Neutrophil (primary cell): ENCODE measurements at regions not wholly inside any gene's neighbourhood (a gene's known extent, or its start where the extent isn't known, plus 50 kb on each side); places are given as distances from the start of the nearest gene placed in this dataset.

Experiments used
- H3K27ac ChIP-seq: fragments of 200-600 bp; sonication (generic); 2 replicates; pipeline ENCODE4 v1.5.1; 2016; ENCODE audit warnings: mild to moderate bottlenecking, moderate library complexity
- H3K27me3 ChIP-seq: fragments of 200-600 bp; sonication (generic); 2 replicates; pipeline ENCODE4 v1.6.0; 2016; ENCODE audit warnings: mild to moderate bottlenecking
- H3K36me3 ChIP-seq: fragments of 200-600 bp; sonication (generic); 2 replicates; pipeline ENCODE4 v1.5.1; 2017
- H3K4me1 ChIP-seq, 2 experiments: fragments of 200-600 bp in 1 of 2; sonication (generic) in 1 of 2; 1 replicate in 1 of 2; 2 replicates in 1 of 2; pipeline versions ENCODE4 v1.5.1 to v1.6.1; 2013 to 2016; ENCODE audit warnings: low read depth in 1 of 2, low read length in 1 of 2, mild to moderate bottlenecking in 1 of 2, moderate library complexity in 1 of 2; ENCODE audit not compliant: control insufficient read depth in 1 of 2, insufficient read depth in 1 of 2
- H3K4me3 ChIP-seq, 2 experiments: fragments of 200-600 bp in 1 of 2; sonication (generic) in 1 of 2; 1 replicate in 1 of 2; 2 replicates in 1 of 2; pipeline ENCODE4 v1.5.1; 2013 to 2016; ENCODE audit warnings: low read depth in 1 of 2, low read length in 1 of 2, mild to moderate bottlenecking in 1 of 2, moderate library complexity in 1 of 2
- H3K9me3 ChIP-seq: fragments of 200-600 bp; sonication (generic); 2 replicates; pipeline ENCODE4 v1.5.1; 2016
- CTCF ChIP-seq: fragments of 200-600 bp; sonication (generic); IDR thresholded peaks from 2 replicates; pipeline ENCODE4 v1.5.1; 2016; ENCODE audit warnings: antibody characterized with exemption

GRCh38 chr6:92011681-92012245, 1407.6 kb downstream of the EPHA7 start:
- H3K4me3 ChIP-seq = no peak overlapping the region
- no peaks in the 10 kb centered on the region for H3K36me3 ChIP-seq
- no peaks in the 10 kb centered on the region for H3K27me3 ChIP-seq
- no peak overlapping the region for H3K27ac ChIP-seq
- TF ChIP-seq CTCF = no peak
- H3K4me1 ChIP-seq = no peaks in the 10 kb centered on the region
- H3K9me3 ChIP-seq = peaks cover 3% of the 10 kb centered on the region

- Histone ChIP-seq H3K9me3 (peaks cover 3% of the 10 kb centered on the region), H3K36me3 (no peaks in the 10 kb centered on the region), H3K4me1 (no peaks in the 10 kb centered on the region), H3K27ac (no peak overlapping the region), H3K4me3 (no peak overlapping the region), H3K27me3 (no peaks in the 10 kb centered on the region)
- no peak for TF ChIP-seq CTCF
These were observed 1410.4 kb downstream of the EPHA7 start for GRCh38 chr6:92008757-92009502.

- Histone ChIP-seq H3K27ac (no peak overlapping the region), H3K4me3 (no peak overlapping the region), H3K4me1 (no peaks in the 10 kb centered on the region), H3K27me3 (no peaks in the 10 kb centered on the region), H3K9me3 (no peaks in the 10 kb centered on the region), H3K36me3 (no peaks in the 10 kb centered on the region)
- no peak for TF ChIP-seq CTCF
These were observed 1413.2 kb upstream of the MAP3K7 start for GRCh38 chr6:92000112-92000511.

- no peak for TF ChIP-seq CTCF
- Histone ChIP-seq H3K27ac (no peak overlapping the region), H3K4me1 (no peaks in the 10 kb centered on the region), H3K27me3 (no peaks in the 10 kb centered on the region), H3K4me3 (no peak overlapping the region), H3K36me3 (no peaks in the 10 kb centered on the region), H3K9me3 (no peaks in the 10 kb centered on the region)
These were observed 1407.9 kb upstream of the MAP3K7 start for GRCh38 chr6:91994787-91995186.

GRCh38 chr6:91982559-91982958, 1395.7 kb upstream of the MAP3K7 start:
- Histone ChIP-seq H3K27me3 (no peaks in the 10 kb centered on the region), H3K4me1 (no peaks in the 10 kb centered on the region), H3K4me3 (no peak overlapping the region), H3K36me3 (no peaks in the 10 kb centered on the region), H3K9me3 (no peaks in the 10 kb centered on the region), H3K27ac (no peak overlapping the region)
- TF ChIP-seq CTCF = no peak
